HEK293 (cell line): ENCODE measurements at regions not wholly inside any gene's neighbourhood (a gene's known extent, or its start where the extent isn't known, plus 50 kb on each side); places are given as distances from the start of the nearest gene placed in this dataset.

ENCODE experiments used
- CTCF ChIA-PET: fragments of 350-600 bp; formaldehyde crosslinking; extraction: SDS; loops from one replicate; lab custom pipeline; 2021; ENCODE audit warnings: antibody characterized with exemption; lab: Yijun Ruan, JAX
- POLR2A ChIA-PET: fragments of 300-600 bp; formaldehyde crosslinking; extraction: SDS; loops from one replicate; lab custom pipeline; 2020; ENCODE audit warnings: antibody characterized with exemption, inconsistent platforms; lab: Yijun Ruan, JAX
- H3K27ac ChIP-seq: fragments of 200-500 bp; sonication (Bioruptor generic); 2 replicates; pipeline ENCODE4 v1.5.1; 2014; ENCODE audit warnings: low read depth, low read length, control low read depth, inconsistent platforms; ENCODE audit errors: extremely low read depth
- H3K36me3 ChIP-seq, 2 experiments: fragments of 200-500 bp in 1 of 2; sonication (Bioruptor generic) in 1 of 2; 1 replicate in 1 of 2; 2 replicates in 1 of 2; pipeline ENCODE4 v1.5.1; 2014 to 2017; ENCODE audit warnings: inconsistent platforms in 2 of 2, low read length in 2 of 2; ENCODE audit not compliant: control insufficient read depth in 2 of 2, insufficient read depth in 1 of 2
- H3K4me1 ChIP-seq: fragments of 200-500 bp; sonication (Bioruptor generic); 2 replicates; pipeline ENCODE4 v1.5.1; 2014; ENCODE audit warnings: mild to moderate bottlenecking, low read length, inconsistent platforms; ENCODE audit not compliant: control insufficient read depth, insufficient read depth
- H3K4me3 ChIP-seq: 2 replicates; pipeline ENCODE4 v1.5.1; 2011; ENCODE audit warnings: low read depth, mild to moderate bottlenecking, control low read depth, low read length, moderate library complexity
- H3K9me3 ChIP-seq: fragments of 200-500 bp; sonication (Bioruptor generic); 2 replicates; pipeline ENCODE4 v1.5.1; 2014; ENCODE audit warnings: low read depth, low read length, inconsistent platforms; ENCODE audit not compliant: control insufficient read depth, insufficient read depth
- GLI2 ChIP-seq: fragments of 450-650 bp; formaldehyde crosslinking; IDR thresholded peaks from 2 replicates; pipeline ENCODE4; 2017; ENCODE audit warnings: missing biosample characterization, missing genetic modification characterization, low read depth, borderline replicate concordance
- HOXA7 ChIP-seq: sonication (generic); formaldehyde crosslinking; IDR thresholded peaks from 2 replicates; pipeline ENCODE4 v1.8.1; 2022; ENCODE audit warnings: missing genetic modification reagents, borderline replicate concordance
- SCRT1 ChIP-seq: fragments of 450-650 bp; formaldehyde crosslinking; IDR thresholded peaks from 2 replicates; pipeline ENCODE4 v1.5.1; 2016; ENCODE audit warnings: missing biosample characterization, missing genetic modification characterization, borderline replicate concordance
- WT1 ChIP-seq: fragments of 450-650 bp; formaldehyde crosslinking; IDR thresholded peaks from 2 replicates; pipeline ENCODE4 v1.5.1; 2016; ENCODE audit warnings: missing biosample characterization, missing genetic modification characterization
- ZBTB17 ChIP-seq: fragments of 450-650 bp; formaldehyde crosslinking; IDR thresholded peaks from 2 replicates; pipeline ENCODE4 v1.5.1; 2016; ENCODE audit warnings: missing biosample characterization, missing genetic modification characterization
- ZBTB26 ChIP-seq: fragments of 450-650 bp; formaldehyde crosslinking; optimal IDR thresholded peaks from 2 replicates; pipeline ENCODE3; 2016; ENCODE audit warnings: missing biosample characterization, mild to moderate bottlenecking, missing genetic modification characterization
- ZBTB8A ChIP-seq: fragments of 450-650 bp; formaldehyde crosslinking; IDR thresholded peaks from 2 replicates; pipeline ENCODE4 v1.5.1; 2016; ENCODE audit warnings: missing biosample characterization, missing genetic modification characterization
- ZNF140 ChIP-seq: fragments of 450-650 bp; formaldehyde crosslinking; IDR thresholded peaks from 2 replicates; pipeline ENCODE4 v1.5.1; 2016; ENCODE audit warnings: missing biosample characterization, missing genetic modification characterization
- ZNF155 ChIP-seq: fragments of 450-650 bp; formaldehyde crosslinking; IDR thresholded peaks from 2 replicates; pipeline ENCODE4 v1.5.1; 2016; ENCODE audit warnings: missing biosample characterization, missing genetic modification characterization
- ZNF157 ChIP-seq: fragments of 450-650 bp; formaldehyde crosslinking; IDR thresholded peaks from 2 replicates; pipeline ENCODE4 v1.5.1; 2016; ENCODE audit warnings: missing biosample characterization, missing genetic modification characterization
- ZNF423 ChIP-seq: fragments of 450-650 bp; formaldehyde crosslinking; IDR thresholded peaks from 2 replicates; pipeline ENCODE4 v1.5.1; 2016; ENCODE audit warnings: missing biosample characterization, missing genetic modification characterization
- ZNF513 ChIP-seq: fragments of 450-650 bp; IDR thresholded peaks from 2 replicates; pipeline ENCODE4 v1.5.1; 2018; ENCODE audit warnings: missing biosample characterization, missing genetic modification characterization
- ZNF558 ChIP-seq: fragments of 450-650 bp; formaldehyde crosslinking; IDR thresholded peaks from 2 replicates; pipeline ENCODE4 v1.5.1; 2016; ENCODE audit warnings: missing biosample characterization, missing genetic modification characterization
- ZNF596 ChIP-seq: fragments of 450-650 bp; IDR thresholded peaks from 2 replicates; pipeline ENCODE4 v1.5.0; 2018; ENCODE audit warnings: missing biosample characterization, mild to moderate bottlenecking, missing genetic modification characterization, moderate library complexity
- ZNF626 ChIP-seq: fragments of 450-650 bp; sonication (Bioruptor Pico); formaldehyde crosslinking; IDR thresholded peaks from 2 replicates; pipeline ENCODE4 v1.5.1; 2018; ENCODE audit warnings: missing biosample characterization, missing genetic modification characterization, inconsistent platforms
- ZNF670 ChIP-seq: fragments of 450-650 bp; formaldehyde crosslinking; IDR thresholded peaks from 2 replicates; pipeline ENCODE4 v1.5.1; 2016; ENCODE audit warnings: missing biosample characterization, missing genetic modification characterization, low read depth
- ZSCAN16 ChIP-seq: fragments of 450-650 bp; formaldehyde crosslinking; IDR thresholded peaks from 2 replicates; pipeline ENCODE4 v1.5.1; 2016; ENCODE audit warnings: missing biosample characterization, missing genetic modification characterization
- TF ChIP-seq, protein P1 (sequence below): sonication (generic); formaldehyde crosslinking; IDR thresholded peaks from 2 replicates; pipeline ENCODE4 v1.8.1; 2022; ENCODE audit warnings: mild to moderate bottlenecking, moderate library complexity, missing genetic modification reagents
- TF ChIP-seq, protein P2 (sequence below): fragments of 450-650 bp; formaldehyde crosslinking; conservative IDR thresholded peaks from 2 replicates; pipeline ENCODE4 v1.5.1; 2016; ENCODE audit warnings: low read depth, missing biosample characterization, missing genetic modification characterization
- TF ChIP-seq, protein P3 (sequence below): fragments of 450-650 bp; formaldehyde crosslinking; IDR thresholded peaks from 2 replicates; pipeline ENCODE4 v1.5.1; 2016; ENCODE audit warnings: missing biosample characterization, missing genetic modification characterization

- TF ChIP-seq ZNF596 (tag by site-specific recombination) (no peak), ZBTB8A (no peak), HOXA7 (no peak), GLI2 (tag by site-specific recombination) (no peak), ZNF423 (no peak), ZBTB17 (tag by site-specific recombination) (no peak), SCRT1 (tag by site-specific recombination) (no peak), WT1 (tag by site-specific recombination) (no peak), ZNF558 (tag by site-specific recombination) (no peak), ZNF626 (tag by site-specific recombination) (no peak), ZNF140 (tag by site-specific recombination) (no peak), ZSCAN16 (tag by site-specific recombination) (no peak), ZNF155 (tag by site-specific recombination) (no peak)
- TF ChIP-seq, protein P1, sequence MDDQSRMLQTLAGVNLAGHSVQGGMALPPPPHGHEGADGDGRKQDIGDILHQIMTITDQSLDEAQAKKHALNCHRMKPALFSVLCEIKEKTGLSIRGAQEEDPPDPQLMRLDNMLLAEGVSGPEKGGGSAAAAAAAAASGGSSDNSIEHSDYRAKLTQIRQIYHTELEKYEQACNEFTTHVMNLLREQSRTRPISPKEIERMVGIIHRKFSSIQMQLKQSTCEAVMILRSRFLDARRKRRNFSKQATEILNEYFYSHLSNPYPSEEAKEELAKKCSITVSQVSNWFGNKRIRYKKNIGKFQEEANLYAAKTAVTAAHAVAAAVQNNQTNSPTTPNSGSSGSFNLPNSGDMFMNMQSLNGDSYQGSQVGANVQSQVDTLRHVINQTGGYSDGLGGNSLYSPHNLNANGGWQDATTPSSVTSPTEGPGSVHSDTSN (CRISPR knock-in tag), result no peak
- H3K9me3 ChIP-seq, result no peaks in the 10 kb centered on the region
Measured at GRCh38 chr15:94677202-94677790, 445.9 kb downstream of the MCTP2 start.

GRCh38 chr15:94682171-94682570 is 450.8 kb downstream of the MCTP2 start:
- H3K27ac ChIP-seq, result no peak overlapping the region
- no peaks in the 10 kb centered on the region for H3K4me1 ChIP-seq
- H3K4me3 ChIP-seq, result no peak overlapping the region
- CTCF ChIA-PET, result no interaction called here
- no peak for TF ChIP-seq ZNF513
- no peak for TF ChIP-seq ZBTB26 (tag by site-specific recombination)
- TF ChIP-seq ZNF670 (tag by site-specific recombination), result no peak
- TF ChIP-seq ZNF157, result no peak
- TF ChIP-seq, protein P2, sequence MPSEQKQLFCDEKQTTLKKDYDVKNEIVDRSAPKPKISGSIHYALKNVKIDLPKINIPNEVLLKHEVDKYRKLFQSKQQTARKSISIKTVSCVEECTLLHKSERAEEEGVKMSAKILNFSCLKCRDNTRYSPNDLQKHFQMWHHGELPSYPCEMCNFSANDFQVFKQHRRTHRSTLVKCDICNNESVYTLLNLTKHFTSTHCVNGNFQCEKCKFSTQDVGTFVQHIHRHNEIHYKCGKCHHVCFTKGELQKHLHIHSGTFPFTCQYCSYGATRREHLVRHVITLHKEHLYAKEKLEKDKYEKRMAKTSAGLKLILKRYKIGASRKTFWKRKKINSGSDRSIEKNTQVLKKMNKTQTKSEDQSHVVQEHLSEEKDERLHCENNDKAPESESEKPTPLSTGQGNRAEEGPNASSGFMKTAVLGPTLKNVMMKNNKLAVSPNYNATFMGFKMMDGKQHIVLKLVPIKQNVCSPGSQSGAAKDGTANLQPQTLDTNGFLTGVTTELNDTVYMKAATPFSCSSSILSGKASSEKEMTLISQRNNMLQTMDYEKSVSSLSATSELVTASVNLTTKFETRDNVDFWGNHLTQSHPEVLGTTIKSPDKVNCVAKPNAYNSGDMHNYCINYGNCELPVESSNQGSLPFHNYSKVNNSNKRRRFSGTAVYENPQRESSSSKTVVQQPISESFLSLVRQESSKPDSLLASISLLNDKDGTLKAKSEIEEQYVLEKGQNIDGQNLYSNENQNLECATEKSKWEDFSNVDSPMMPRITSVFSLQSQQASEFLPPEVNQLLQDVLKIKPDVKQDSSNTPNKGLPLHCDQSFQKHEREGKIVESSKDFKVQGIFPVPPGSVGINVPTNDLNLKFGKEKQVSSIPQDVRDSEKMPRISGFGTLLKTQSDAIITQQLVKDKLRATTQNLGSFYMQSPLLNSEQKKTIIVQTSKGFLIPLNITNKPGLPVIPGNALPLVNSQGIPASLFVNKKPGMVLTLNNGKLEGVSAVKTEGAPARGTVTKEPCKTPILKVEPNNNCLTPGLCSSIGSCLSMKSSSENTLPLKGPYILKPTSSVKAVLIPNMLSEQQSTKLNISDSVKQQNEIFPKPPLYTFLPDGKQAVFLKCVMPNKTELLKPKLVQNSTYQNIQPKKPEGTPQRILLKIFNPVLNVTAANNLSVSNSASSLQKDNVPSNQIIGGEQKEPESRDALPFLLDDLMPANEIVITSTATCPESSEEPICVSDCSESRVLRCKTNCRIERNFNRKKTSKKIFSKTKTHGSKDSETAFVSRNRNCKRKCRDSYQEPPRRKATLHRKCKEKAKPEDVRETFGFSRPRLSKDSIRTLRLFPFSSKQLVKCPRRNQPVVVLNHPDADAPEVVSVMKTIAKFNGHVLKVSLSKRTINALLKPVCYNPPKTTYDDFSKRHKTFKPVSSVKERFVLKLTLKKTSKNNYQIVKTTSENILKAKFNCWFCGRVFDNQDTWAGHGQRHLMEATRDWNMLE, result no peak
- TF ChIP-seq, protein P3, sequence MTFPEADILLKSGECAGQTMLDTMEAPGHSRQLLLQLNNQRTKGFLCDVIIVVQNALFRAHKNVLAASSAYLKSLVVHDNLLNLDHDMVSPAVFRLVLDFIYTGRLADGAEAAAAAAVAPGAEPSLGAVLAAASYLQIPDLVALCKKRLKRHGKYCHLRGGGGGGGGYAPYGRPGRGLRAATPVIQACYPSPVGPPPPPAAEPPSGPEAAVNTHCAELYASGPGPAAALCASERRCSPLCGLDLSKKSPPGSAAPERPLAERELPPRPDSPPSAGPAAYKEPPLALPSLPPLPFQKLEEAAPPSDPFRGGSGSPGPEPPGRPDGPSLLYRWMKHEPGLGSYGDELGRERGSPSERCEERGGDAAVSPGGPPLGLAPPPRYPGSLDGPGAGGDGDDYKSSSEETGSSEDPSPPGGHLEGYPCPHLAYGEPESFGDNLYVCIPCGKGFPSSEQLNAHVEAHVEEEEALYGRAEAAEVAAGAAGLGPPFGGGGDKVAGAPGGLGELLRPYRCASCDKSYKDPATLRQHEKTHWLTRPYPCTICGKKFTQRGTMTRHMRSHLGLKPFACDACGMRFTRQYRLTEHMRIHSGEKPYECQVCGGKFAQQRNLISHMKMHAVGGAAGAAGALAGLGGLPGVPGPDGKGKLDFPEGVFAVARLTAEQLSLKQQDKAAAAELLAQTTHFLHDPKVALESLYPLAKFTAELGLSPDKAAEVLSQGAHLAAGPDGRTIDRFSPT (tag by site-specific recombination), result no peak
- POLR2A ChIA-PET, result no interaction called here
- H3K9me3 ChIP-seq, result no peaks in the 10 kb centered on the region
- H3K36me3 ChIP-seq, result no peaks in the 10 kb centered on the region

More at GRCh38 chr15:94677202-94677790, 445.9 kb downstream of the MCTP2 start:
- H3K4me3 ChIP-seq, result no peak overlapping the region
- ChIA-PET CTCF (no interaction called here), POLR2A (no interaction called here)
- peaks cover 4% of the 10 kb centered on the region for H3K4me1 ChIP-seq
- no peaks in the 10 kb centered on the region for H3K36me3 ChIP-seq
- H3K27ac ChIP-seq, result no peak overlapping the region
